IPS-NIHi7 (cell line): ENCODE measurements at regions not wholly inside any gene's neighbourhood (a gene's known extent, or its start where the extent isn't known, plus 50 kb on each side); places are given as distances from the start of the nearest gene placed in this dataset.
"Not testable (repeated sequence)": the region's sequence is repeated elsewhere in the genome, so short reads cannot be mapped to it uniquely, and the experiment has no call there.

Source experiments
- DNase-seq: peaks from one replicate; pipeline ENCODE4 v3.0.0; 2012; ENCODE audit warnings: mixed read lengths; ENCODE audit errors: extremely low spot score

DNA sequence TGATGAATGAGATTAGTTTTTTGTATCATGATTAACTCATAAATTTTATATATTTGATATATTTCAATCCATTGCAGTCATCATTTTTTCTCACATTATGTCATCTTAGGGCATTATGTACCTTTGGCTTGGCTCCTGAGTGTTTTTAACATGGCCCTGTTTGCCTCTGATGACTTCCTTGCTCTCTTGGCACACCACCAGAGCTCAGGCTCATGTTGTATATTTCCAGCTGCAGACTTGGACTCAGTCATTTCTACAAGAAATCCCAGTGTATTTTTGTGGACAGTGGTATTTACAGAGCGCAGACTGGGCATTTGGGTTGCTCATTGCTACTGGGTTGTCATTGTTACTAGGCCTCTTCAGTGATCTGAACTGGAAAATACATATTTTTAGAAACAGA lies 188.5 kb downstream of the ADRA2A start:
- no peak for DNase-seq

DNA sequence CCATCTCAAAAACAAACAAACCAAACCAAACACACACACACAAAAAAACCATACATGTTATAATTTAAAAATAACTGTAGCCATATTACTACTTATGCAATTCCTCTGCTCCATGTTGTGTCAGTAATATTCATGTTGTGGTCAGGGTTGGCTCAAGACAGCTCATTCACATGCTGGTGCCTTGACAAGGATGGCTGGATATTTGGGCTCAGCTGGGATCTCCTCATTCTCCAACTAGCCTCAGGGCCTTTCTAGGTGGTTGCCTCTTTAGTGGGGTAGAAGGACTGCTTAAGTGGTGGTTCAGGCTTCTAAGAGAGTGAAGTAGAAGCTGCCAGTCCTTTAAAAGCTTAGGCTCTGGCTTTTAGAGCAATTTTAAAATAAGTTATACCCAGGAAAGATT lies 189.3 kb downstream of the ADRA2A start:
- no peak for DNase-seq

DNA sequence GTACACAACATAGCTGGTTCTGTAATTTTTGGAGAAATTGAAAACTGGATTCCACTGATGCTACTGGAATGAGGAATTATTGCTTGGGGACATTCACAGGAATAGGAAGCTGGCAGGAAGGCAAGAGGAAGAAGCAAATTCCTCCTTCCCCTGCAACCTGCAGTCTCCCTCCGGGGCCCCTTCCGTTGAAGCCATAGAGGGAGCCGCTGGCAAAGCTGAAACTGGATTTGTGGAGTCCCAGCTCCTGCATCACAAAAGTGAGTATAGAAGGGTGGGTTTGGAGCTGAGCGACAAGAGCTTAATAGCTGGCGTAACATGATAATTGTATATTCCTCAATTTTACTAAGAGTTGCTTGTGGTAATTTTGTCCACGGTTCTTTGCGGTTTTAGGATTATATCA lies 190.8 kb downstream of the ADRA2A start:
- DNase-seq = peak; percentile 20

DNA sequence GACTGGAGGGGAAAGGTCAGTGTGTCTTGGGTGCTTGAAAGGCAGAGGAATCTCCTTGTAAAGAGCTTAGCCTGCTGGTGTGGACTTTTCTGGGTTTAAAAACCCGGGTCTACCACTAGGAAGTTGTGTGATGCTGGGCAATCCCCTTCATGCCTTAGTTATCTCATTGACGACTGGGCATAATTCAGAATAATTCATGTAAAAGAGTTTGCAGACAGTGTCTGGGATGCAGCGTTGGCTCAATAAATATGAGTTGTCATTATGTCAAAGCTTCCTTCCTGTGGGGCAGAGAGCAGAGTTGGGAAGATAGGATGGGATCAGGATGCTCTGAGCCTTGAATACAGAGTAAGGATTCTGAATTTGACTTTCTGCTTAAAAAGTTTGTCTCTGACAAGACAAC lies 196.4 kb downstream of the ADRA2A start:
- no peak for DNase-seq

DNA sequence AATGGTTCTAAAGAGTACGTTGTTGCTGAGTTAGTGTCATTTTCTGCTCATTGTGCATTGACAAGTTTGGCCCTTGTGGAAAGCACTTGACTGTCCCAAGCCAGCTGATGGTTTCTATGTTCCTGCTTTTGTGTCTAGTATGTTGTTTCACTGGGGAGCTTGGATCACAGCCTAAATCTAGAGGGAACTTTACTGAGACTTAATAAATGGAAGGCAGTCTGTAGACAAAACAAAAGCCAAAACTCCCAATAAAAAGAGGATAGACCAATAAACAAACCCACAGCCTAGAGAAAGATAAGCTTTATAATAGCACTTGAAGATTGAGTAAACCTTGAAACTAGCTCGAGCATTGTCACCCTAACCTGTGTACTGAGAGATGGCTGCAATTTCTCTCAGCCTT lies 196.8 kb downstream of the ADRA2A start:
- DNase-seq = no peak

DNA sequence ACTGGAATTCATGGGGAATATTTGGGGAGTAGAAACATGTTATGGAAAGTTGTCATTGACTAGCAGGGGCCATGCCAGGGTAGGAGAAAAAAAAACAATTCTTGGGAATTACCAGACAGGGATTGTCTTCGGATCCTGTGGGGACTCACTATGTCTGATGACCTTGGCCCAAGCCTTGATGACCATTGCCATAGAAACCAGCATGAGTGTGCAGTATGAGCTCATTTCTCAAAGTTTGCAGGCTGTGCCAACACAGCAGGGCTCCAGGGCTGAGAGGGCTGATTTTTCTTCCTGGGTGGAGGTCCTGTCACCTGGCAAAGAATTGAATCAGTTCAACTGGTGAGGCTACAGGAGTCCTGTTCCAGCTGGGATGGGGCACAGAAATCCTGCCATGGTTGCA lies 198.3 kb downstream of the ADRA2A start:
- DNase-seq = no peak

DNA sequence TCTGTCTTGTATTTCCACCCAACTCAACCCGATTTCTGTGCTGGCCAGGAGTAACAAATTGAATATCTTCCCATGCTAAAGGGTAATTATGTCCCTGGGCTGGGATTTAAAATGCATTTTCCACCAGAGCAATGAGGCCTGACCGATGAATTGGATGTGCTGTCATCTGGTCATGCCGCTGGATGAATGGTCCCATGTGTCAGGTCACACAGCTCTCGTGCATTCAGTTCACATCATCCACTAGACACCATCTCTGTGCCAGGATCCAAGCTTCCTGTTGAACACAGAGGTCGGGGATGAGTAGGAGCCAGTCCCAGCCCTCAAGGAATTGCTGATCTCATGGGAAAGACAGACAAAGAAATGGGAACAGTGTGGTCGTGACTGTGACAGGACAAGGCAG lies 200.8 kb downstream of the ADRA2A start:
- no peak for DNase-seq

DNA sequence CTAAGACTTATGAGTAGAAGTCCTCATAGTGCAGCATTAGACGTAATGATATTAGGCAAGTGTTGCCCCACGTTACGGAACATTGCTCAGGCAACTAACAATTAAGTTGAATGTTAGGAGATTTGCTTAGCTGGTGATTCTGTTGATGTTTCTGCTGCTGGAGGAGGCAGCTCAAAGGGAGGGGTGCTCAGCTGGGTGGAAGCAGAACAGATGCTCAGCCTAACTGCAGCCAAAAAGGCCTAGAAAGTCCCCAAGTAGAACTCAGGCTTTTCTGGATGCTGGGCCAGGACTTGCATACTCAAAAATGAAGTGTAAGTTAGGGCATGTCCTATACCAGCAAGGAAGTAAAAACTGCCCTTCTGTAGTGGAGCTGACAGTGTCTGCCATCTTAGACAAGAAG lies 201.4 kb downstream of the ADRA2A start:
- no peak for DNase-seq

DNA sequence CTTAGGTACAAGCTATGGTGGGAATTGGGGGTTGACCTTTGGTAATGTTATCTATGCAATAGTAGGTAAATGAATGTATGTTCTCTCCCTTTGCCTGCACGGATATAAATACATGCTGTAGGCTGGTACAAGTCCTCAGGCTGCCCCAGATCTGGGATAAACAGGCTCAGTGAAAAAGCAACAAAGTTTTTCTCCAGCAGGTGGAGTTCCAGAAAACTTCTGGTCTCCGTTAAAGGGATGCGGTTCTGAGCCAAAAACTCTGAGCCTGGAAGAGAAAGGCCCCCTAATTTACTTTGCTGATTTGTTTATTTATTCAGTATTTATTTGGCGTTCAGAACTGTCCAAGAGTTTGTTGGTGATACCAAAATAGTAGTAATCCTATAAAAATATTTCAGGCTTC lies 204.7 kb downstream of the ADRA2A start:
- peak; percentile 49 for DNase-seq

DNA sequence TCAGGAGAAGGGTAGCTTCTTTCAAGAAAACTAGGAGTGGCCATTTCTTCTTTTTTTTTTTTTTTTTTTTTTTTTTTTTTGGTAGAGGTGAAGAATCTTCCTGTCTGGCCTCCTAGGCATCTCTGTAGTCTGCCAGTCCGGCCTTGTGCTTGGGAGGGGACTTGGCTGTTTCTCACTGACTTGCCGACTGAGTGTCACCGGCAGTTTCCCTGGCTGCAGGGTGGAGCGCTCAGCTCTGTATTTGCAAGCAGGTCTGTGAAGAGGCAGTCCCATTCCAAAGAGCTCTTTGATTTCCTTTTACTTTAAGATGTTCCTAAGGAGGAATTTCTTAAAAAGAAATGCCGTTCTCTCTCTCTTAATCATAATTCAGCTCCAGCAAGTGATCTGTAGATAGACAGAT lies 212.6 kb downstream of the ADRA2A start:
- no peak for DNase-seq

DNA sequence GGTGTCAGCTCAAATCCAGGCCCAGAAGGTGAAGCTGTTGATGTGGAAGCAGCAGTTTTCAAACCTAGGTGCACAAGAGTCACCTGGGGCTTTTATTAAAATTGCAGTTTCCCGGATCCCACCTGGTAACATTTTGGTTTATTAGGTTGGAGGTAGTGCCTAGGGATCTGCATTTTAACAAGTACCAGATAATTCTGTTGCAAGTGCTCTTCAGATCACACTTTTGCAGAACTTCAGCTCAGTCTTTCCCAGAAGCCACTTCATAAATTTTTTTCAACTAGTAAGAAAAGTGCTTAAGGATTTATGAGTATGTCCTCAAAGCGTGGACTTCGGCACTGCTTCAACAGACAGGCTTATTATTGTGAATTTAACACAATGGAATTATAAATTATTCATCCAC lies 213.8 kb downstream of the ADRA2A start:
- no peak for DNase-seq

DNA sequence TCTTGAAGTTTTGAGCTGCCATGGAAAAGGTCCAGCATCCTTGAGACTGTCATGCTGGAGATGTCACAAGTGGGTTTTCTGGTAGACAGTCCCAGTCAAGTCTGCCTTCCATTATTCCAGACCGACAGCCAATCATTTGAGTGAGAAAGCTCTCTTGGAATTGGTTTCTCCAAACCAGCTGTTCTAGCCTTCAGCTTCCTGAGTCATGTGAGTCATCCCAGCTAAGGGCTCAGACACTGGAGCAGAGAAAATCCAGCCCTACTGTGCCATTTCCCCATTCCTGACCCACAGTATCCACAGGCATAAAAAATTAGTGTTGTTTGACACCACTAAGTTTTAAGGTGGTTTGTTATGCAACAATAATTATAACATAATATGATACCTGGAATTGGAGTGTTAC lies 219.0 kb downstream of the ADRA2A start:
- DNase-seq = peak; percentile 16

DNA sequence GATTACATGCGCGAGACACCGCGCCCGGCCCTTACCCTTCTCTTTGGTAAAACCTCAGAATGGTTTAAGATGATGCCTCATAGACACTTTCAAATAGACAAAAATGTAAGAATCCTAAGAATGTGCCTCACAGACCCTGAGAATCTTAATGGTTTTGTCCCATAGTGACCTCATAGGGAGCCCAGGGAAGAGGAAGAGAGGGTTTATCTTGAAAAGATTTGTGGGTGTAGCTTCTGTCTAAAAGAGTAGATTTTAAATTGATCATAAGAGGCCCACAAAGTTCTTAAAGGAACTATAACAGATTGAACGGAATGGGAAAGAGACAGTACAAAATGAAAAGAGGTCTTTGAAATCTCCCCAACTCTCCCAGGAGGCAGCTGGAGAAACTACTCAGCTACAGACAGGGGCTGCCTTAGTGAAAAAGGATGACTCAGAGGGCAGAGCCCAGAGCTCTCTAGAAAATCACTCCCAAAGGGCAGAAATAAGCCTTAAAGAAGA lies 220.6 kb downstream of the ADRA2A start:
- peak; percentile 41 for DNase-seq

DNA sequence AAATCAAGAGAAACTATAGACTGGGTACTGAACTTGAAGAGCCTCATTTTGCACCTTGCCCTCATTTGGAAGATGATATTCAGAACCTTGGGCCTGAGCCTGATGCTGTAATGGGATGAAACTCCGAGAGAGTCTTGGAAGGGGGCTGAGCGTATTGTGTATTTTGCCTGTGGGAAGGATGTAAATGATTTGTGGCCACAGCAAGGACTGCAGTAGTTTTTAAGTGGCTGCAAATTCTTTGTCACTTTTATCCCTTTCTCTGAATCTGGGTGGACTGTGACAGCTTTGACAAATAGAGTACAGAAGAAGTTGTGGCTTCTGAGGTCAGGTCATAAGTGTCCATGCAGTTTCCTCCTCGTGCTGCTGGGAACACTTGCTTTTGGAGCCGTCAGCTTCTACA lies 221.2 kb downstream of the ADRA2A start:
- DNase-seq = no peak

DNA sequence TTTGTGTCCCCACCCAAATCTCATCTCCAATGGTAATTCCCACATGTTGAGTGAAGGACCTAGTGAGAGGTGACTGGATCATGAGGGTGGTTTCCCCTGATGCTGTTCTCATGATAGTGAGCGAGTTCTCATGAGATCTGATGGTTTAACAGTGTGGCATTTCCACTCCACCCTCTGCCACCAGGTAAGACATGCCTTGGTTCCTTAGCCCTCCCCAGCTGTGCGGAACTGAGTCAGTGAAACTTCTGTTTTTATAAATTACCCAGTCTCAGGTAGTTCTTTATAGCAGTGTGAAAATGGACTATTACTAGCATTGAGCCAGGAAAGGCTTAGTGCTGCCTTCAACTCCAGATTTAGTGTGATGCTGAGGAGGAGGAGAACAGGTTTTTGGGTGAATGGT lies 222.2 kb downstream of the ADRA2A start:
- no peak for DNase-seq

DNA sequence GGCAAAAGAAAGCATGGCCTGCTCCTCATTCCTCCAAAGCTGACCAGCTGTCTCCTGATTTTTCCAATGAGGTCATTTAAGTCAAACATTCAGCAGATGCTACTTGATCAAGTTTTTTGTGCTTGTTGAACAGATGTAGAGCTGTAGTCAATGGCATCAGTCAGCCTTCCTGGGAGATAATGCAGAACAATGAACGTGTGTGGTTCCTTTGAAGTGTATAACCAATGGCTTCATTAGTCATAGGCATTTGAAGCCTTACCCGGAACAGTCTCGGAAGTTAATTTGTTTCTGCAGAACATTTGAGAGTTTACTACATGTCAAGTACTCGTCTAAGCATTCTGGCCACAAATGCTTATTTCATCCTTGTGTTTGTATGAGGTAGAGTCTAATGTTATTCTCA lies 227.1 kb downstream of the ADRA2A start:
- no peak for DNase-seq

DNA sequence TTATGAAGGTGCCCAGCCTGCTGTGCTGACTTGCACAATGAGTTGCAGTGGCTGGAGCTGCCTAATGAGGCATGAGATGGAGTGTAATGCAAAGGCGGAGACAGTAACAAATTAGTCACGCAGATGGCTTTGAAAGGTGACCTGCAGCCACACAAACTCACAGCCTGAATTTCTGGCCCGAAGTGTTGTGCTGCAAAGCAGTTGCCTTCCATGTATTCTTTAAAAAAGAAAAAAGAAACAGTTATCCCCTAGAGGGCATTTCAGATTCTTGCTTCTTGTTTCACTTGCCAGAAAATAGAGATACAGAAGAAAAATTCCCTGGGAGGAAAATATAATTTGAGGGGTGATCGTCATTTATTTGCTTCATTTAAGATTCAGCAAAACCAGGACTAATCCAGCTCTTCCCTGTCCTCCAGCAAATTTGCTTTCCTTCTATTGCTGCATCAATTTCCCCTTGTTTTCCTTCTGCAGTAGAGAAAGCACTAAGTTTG lies 239.9 kb downstream of the ADRA2A start:
- no peak for DNase-seq

DNA sequence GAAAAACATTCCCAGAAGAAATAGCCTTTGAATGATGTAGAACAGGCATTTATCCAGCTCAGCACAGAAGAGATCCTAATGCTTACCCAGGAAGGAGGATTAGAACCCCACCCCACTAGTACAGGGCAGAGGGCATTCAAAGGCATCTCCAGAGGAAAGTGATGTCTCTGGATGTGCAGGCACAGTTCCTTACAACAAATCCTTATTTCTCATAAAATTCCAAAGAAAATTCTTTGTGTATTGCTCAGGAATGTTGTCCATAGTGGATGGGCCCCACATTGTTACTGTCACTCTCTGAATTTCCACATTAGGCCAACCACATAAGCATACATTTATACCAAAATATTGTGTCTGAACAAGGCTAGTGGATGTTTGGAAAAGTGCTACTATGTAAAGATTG lies 243.0 kb downstream of the ADRA2A start:
- DNase-seq = no peak

DNA sequence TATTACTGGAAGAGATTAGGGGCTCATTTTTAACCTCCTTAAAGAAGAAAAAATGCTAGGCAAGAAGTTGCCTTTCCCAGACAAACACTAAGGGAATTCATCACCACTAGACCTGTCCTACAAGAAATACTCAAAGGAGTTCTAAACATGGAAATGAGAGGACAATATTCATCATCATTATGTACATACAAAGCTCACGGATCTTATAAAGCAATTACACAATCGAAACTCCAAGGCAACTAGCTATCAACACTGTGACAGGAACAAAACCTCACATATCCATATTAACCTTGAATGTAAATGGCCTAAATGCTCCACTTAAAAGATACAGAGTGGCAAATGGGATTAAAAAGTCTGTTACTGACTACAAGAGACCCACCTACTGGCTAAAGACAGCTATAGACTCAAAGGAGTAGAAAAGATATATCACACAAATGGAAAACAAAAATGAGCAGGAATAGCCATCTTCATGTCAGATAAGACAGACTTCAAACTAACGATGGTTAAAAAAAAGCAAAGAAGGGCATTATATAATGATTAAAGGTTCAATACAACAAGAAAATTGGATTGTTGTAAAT lies 246.6 kb downstream of the ADRA2A start:
- no peak for DNase-seq

DNA sequence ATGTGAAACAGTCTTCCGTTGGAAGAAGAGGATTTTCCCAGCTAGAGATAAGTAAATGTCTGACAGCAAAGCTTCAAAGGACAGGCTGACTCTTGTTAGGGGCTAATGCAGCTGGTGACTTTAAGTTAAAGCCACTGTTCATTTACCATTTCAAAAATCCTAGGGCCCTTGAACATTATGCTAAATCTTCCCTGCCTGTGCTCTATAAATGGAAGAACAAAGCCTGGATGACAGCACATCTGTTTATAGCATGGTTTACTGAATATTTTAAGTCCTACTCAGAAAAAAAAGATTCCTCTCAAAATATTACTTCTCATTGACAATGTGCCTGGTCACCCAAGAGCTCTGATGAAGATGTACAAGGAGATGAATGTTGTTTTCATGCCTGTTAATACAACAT lies 255.3 kb downstream of the ADRA2A start:
- not testable (repeated sequence) for DNase-seq

DNA sequence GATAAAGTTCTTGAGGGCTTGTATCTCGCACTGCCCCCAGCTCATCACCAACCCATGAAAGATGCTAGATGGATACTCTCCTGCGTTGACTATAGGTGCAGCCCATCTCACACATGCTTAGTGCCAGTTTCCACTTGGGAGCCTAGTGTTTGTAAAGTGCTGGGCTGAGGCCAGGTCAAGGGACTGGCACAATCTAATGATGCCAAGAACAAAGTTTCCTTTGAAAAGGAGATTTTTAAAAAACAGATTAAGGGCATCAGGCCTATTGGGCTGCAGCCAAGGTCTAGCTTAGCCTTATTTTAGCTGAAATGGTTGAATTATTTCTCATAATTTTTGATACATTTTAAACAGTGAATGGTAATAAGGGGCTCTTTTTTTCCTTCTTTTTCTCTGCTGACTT lies 259.0 kb downstream of the ADRA2A start:
- no peak for DNase-seq

DNA sequence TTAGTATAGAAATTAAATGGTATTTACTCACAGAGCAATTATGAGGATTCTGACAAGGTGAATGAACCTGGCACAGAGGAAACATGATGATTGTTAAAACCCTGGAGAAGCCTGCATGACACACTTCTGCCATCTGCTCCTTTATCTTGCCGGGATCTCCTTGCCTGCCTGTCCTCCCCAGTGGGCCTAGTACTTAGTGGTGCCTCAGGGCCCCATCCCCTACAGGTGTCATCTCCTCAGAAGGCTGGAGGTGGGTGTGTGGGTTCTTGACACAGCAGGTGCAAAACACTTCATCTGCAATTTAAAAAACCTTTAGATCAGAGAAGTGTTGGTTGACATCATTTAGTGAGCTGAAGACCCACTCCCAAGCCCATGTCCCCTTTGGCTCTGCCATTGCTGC lies 261.2 kb downstream of the ADRA2A start:
- DNase-seq = no peak

DNA sequence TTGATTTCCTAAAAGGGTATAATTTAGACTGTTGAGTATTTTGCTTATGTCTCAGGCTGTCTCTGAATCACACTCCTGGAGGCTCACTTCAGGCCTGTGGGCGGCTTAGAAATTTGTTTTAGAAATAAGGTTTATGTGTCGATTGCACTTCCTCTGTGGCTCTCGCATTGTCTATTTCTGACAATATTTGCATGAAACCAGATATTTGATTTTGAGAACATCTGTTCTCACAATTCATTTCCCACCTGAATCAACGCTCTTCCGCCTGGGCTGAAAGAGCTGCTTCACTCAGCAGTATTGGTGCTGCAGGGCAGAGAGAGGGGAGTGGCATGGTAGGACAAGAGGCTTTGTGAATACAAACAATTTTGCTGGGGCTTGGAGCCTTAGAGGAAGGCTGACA lies 262.0 kb downstream of the ADRA2A start:
- DNase-seq = no peak

DNA sequence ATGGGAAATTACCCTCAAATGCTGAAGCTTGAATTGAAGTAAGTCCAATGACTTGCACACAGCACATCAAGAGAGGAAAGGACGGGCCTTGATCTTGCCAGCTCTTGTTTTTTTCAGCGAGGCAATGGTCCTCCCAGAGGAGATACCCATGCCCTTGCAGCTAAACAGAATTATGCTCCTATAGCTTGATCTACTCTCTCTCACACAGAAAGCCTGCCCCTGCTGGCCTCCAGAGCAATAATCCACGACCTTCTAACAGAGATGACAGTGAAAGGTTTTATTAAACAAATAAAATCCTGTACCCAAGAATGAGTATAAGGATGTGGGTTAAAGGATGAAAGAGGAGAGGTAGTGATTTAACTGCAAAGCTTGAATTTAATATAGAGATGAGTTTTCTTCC lies 268.0 kb downstream of the ADRA2A start:
- DNase-seq = peak; percentile 24
